Left hindlimb (tissue), 1 donor: ENCODE measurements at regions not wholly inside any gene's neighbourhood (a gene's known extent, or its start where the extent isn't known, plus 50 kb on each side); places are given as distances from the start of the nearest gene placed in this dataset.

ENCODE experiments used
- DNase-seq: peaks from one replicate; pipeline ENCODE4 v3.0.0-alpha.2; 2018

- no peak for DNase-seq
These were observed 54.0 kb upstream of the SLC22A11 start for GRCh38 chr11:64501500-64502427.

GRCh38 chr11:64502634-64503033, 53.1 kb upstream of the SLC22A11 start:
- DNase-seq, result no peak

- DNase-seq, result no peak
These were observed 52.5 kb upstream of the SLC22A11 start for GRCh38 chr11:64503186-64503753.

- DNase-seq, result no peak
These were observed 50.7 kb upstream of the SLC22A11 start for GRCh38 chr11:64504999-64505398.
